Activated CD8-positive, alpha-beta memory T cell treated with anti-CD3 and anti-CD28 coated beads, Interleukin-2, amount 50 U/mL, for 48 hours (primary cell): ENCODE measurements at regions not wholly inside any gene's neighbourhood (a gene's known extent, or its start where the extent isn't known, plus 50 kb on each side); places are given as distances from the start of the nearest gene placed in this dataset.
"Not testable (repeated sequence)": the region's sequence is repeated elsewhere in the genome, so short reads cannot be mapped to it uniquely, and the experiment has no call there.

Experiments
- DNase-seq: peaks from one replicate; pipeline ENCODE4 v3.0.0-alpha.2; 2020

GRCh38 chr6:43898358-43899131 is 128.5 kb downstream of the VEGFA start:
- DNase-seq = no peak

- no peak for DNase-seq
Measured at GRCh38 chr6:43897571-43898302, 127.7 kb downstream of the VEGFA start.

GRCh38 chr6:43896329-43897255 is 126.6 kb downstream of the VEGFA start:
- DNase-seq = no peak

GRCh38 chr6:43895656-43896328 is 125.8 kb downstream of the VEGFA start:
- DNase-seq = no peak

- DNase-seq = no peak
Measured at GRCh38 chr6:43893073-43893472, 123.1 kb downstream of the VEGFA start.

- no peak for DNase-seq
Measured at GRCh38 chr6:43891072-43891870, 121.3 kb downstream of the VEGFA start.

GRCh38 chr6:43890197-43891062 is 120.4 kb downstream of the VEGFA start:
- no peak for DNase-seq

- DNase-seq = no peak
Measured at GRCh38 chr6:43887906-43888683, 118.1 kb downstream of the VEGFA start.

- no peak for DNase-seq
Measured at GRCh38 chr6:43887340-43887858, 117.4 kb downstream of the VEGFA start.

GRCh38 chr6:43886717-43887339 is 116.8 kb downstream of the VEGFA start:
- DNase-seq = no peak

GRCh38 chr6:43886067-43886461 is 116.1 kb downstream of the VEGFA start:
- no peak for DNase-seq

- no peak for DNase-seq
Measured at GRCh38 chr6:43885399-43886066, 115.5 kb downstream of the VEGFA start.

- no peak for DNase-seq
Measured at GRCh38 chr6:43884652-43885022, 114.6 kb downstream of the VEGFA start.

- DNase-seq = no peak
Measured at GRCh38 chr6:43883847-43884651, 114.0 kb downstream of the VEGFA start.

- DNase-seq = not testable (repeated sequence)
Measured at GRCh38 chr6:43882690-43883448, 112.9 kb downstream of the VEGFA start.

GRCh38 chr6:43880236-43881137 is 110.5 kb downstream of the VEGFA start:
- no peak for DNase-seq
